ENCODE measurements at regions not wholly inside any gene's neighbourhood (a gene's known extent, or its start where the extent isn't known, plus 50 kb on each side); places are given as distances from the start of the nearest gene placed in this dataset.

- TF ChIP-seq RBBP5 (IDR thresholded peaks at IDR 0.05; ENCODE audit: borderline replicate concordance, low read depth, low read length) (no peak), EZH2 (IDR thresholded peaks at IDR 0.05; ENCODE audit: low read depth, low read length, severe bottlenecking) (no peak), SUZ12 (IDR thresholded peaks at IDR 0.05; ENCODE audit: low read length) (no peak), BACH1 (IDR thresholded peaks at IDR 0.05; ENCODE audit: low read length) (no peak), TCF12 (IDR thresholded peaks at IDR 0.05; ENCODE audit: low read depth, low read length) (no peak), ATF2 (IDR thresholded peaks at IDR 0.05; ENCODE audit: low read length) (no peak), BRCA1 (IDR thresholded peaks at IDR 0.05; ENCODE audit: low read depth, low read length) (no peak), GTF2F1 (IDR thresholded peaks at IDR 0.05; ENCODE audit: borderline replicate concordance, low read depth, low read length) (no peak), CEBPB (IDR thresholded peaks at IDR 0.05; ENCODE audit: low read depth, low read length) (no peak)
Measured at GRCh38 chr21:43266534-43266933, 97.7 kb downstream of the CRYAA start (continued).

All from H1 (cell line).